ENCODE measurements at regions not wholly inside any gene's neighbourhood (a gene's known extent, or its start where the extent isn't known, plus 50 kb on each side); places are given as distances from the start of the nearest gene placed in this dataset.

GRCh38 chr7:11221984-11222383 lies 248.3 kb downstream of the PHF14 start:
- no peak overlapping the region for H3K4me3 ChIP-seq (ENCODE audit: low read depth, low read length)
- TF ChIP-seq CTCF (IDR thresholded peaks at IDR 0.05; ENCODE audit: insufficient read depth, low read length, missing control alignments): no peak
- ChIA-PET CTCF (interaction anchor here (7.8 kb wide), 1 partner anchor 10 kb away, joined by 45 read pairs; no protein-coding TSS in a partner anchor), POLR2A (no interaction called here)
- no peak for DNase-seq (ENCODE audit: low read depth, low spot score)

GRCh38 chr7:11224535-11224934 lies 250.9 kb downstream of the PHF14 start:
- no peak for TF ChIP-seq CTCF (IDR thresholded peaks at IDR 0.05; ENCODE audit: insufficient read depth, low read length, missing control alignments)
- ChIA-PET CTCF (interaction anchor here (7.8 kb wide), 1 partner anchor 12 kb away, joined by 45 read pairs; no protein-coding TSS in a partner anchor), POLR2A (no interaction called here)
- H3K4me3 ChIP-seq (ENCODE audit: low read depth, low read length): no peak overlapping the region
- DNase-seq (ENCODE audit: low read depth, low spot score): no peak

- no peak for DNase-seq (ENCODE audit: low read depth, low spot score)
- POLR2A ChIA-PET: no interaction called here
- CTCF ChIA-PET: interaction anchor here (7.8 kb wide), 1 partner anchor 16 kb away, joined by 45 read pairs; no protein-coding TSS in a partner anchor
Measured at GRCh38 chr7:11228515-11228914, 254.8 kb downstream of the PHF14 start.

GRCh38 chr7:11231190-11231589 lies 257.5 kb downstream of the PHF14 start:
- H3K4me3 ChIP-seq (ENCODE audit: low read depth, low read length): no peak overlapping the region
- DNase-seq (ENCODE audit: low read depth, low spot score): no peak
- TF ChIP-seq CTCF (IDR thresholded peaks at IDR 0.05; ENCODE audit: insufficient read depth, low read length, missing control alignments): no peak
- ChIA-PET CTCF (no interaction called here), POLR2A (no interaction called here)

More at GRCh38 chr7:11228515-11228914, 254.8 kb downstream of the PHF14 start:
- H3K4me3 ChIP-seq (ENCODE audit: low read depth, low read length): no peak overlapping the region
- no peak for TF ChIP-seq CTCF (IDR thresholded peaks at IDR 0.05; ENCODE audit: insufficient read depth, low read length, missing control alignments)

- ChIA-PET CTCF (no interaction called here), POLR2A (no interaction called here)
- H3K4me3 ChIP-seq (ENCODE audit: low read depth, low read length): no peak overlapping the region
- no peak for DNase-seq (ENCODE audit: low read depth, low spot score)
- TF ChIP-seq CTCF (IDR thresholded peaks at IDR 0.05; ENCODE audit: insufficient read depth, low read length, missing control alignments): no peak
Measured at GRCh38 chr7:11232462-11232861, 258.8 kb downstream of the PHF14 start.

GRCh38 chr7:11233871-11234270 lies 260.2 kb downstream of the PHF14 start:
- no peak overlapping the region for H3K4me3 ChIP-seq (ENCODE audit: low read depth, low read length)
- ChIA-PET CTCF (no interaction called here), POLR2A (no interaction called here)
- no peak for DNase-seq (ENCODE audit: low read depth, low spot score)
- TF ChIP-seq CTCF (IDR thresholded peaks at IDR 0.05; ENCODE audit: insufficient read depth, low read length, missing control alignments): no peak

Measured in AG04449 (cell line).